ENCODE measurements at regions not wholly inside any gene's neighbourhood (a gene's known extent, or its start where the extent isn't known, plus 50 kb on each side); places are given as distances from the start of the nearest gene placed in this dataset.
"Not testable (repeated sequence)": the region's sequence is repeated elsewhere in the genome, so short reads cannot be mapped to it uniquely, and the experiment has no call there.

DNA sequence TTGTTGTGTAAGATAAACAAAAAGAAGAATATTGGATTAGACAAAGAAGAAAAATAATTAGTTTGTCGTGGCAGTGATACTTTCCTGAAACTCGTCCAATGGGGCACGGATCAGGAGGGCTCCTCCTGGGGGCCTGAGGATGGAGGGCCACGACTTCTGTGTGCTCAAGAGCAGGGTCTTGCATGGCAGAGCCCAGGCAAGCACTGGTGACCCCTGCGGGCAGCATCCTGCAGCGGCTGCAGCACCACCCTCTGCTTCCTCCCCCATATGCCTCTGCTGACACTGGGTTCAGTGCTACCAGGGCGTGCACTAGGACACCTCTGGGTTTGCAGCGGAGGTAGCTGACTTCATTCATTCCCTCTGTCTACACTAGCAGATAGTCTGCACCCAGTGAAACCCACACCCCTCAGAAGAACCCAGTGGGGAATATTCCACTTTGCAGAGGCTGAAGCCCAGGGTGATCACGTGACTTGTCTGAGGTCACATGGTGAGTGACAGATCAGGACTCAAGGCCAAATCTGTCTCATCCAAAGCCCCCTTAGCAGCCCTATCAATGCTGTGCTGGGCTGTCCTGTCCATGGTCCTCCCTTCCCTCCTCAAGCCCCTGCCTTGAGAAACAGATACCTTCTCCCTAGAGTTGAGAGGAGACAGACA is 375.5 kb downstream of the TCERG1L start:
- DNase-seq (ENCODE audit: low read depth), result no peak

GRCh38 chr10:130936851-130937250 is 374.7 kb downstream of the TCERG1L start:
- DNase-seq (ENCODE audit: low read depth), result no peak

DNA sequence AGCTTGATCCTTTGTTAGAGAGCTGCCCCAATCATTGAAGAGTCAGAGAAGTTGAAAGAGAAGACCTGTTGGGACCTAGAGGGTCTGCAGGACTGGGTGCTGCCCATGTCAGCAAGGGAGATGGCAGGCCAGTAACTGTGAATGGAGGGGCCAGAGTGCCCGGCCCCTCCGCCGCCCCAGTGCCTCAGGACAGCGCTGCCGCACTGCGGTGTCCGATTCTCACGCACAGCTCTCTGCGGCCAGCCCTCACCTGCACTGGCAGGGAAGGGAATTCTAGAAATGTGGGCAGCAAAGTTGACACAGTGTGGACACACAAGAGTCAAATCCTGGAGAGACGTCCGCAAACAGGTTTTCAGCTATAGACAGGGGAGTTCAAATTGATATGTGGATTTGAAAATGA is 373.5 kb downstream of the TCERG1L start:
- no peak for DNase-seq (ENCODE audit: low read depth)

- not testable (repeated sequence) for DNase-seq (ENCODE audit: low read depth)
These were observed 372.6 kb downstream of the TCERG1L start for GRCh38 chr10:130938891-130939290.

DNA sequence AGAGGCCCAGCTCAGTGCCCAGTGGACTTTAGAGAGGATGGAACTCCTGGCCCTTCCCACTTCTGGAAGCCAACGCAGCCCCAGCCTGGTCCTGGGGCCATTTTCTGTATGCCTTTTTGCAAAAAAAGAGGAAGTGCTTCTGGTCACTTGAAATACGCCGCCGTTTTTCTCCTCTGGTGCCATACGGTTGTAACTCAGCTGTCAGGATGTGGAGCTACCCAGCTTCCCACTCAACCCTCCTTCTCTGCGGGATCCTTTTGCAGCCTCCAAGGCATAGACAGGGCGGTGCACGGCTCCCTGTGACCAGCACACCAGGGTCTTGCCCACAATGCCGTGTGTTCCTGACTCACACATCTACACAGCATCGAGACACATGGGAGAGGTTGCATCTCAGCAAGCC is 369.6 kb downstream of the TCERG1L start:
- DNase-seq (ENCODE audit: low read depth), result no peak

GRCh38 chr10:130952086-130952485 is 359.4 kb downstream of the TCERG1L start:
- no peak for DNase-seq (ENCODE audit: low read depth)

- no peak for DNase-seq (ENCODE audit: low read depth)
These were observed 357.1 kb downstream of the TCERG1L start for GRCh38 chr10:130954326-130954905.

DNA sequence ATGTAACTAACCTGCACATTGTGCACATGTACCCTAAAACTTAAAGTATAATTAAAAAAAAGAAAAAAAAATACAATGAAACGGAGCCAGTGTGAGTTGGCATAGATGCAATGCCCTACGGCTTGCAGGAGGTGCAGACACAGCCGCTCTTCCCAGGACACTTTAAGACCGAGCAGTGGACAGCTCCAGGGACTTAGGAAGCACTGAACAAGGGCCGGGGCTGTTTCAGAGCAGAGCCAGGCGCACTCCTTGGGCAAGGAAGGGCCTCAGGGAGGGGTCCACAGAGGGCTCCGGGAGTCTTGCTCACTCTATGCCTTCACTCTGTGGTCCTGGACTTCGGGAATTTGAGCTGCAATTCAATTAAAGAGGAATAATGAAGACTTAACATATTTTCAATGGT is 355.3 kb downstream of the TCERG1L start:
- no peak for DNase-seq (ENCODE audit: low read depth)

GRCh38 chr10:130957423-130957822 is 354.1 kb downstream of the TCERG1L start:
- no peak for DNase-seq (ENCODE audit: low read depth)

DNA sequence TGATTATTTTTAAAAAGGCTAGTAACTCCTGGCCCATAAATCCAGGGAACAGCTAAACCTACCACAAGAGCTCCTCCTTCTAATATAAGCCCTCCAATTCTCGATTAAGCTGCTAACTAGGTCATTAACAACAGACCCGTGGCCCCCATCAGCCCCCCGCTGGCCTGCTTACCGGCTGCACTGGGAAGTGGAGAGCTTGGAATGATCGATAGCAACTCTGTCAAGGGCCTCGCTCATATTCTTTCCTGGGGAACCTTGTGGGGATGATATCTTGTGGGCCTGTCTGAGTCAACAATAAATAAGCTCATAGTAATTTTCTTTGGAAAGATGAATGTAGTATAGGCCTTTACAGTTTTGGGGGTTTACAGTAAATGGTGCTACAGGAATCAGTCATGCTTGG is 353.5 kb downstream of the TCERG1L start:
- DNase-seq (ENCODE audit: low read depth), result no peak

GRCh38 chr10:130958981-130959751 is 352.4 kb downstream of the TCERG1L start:
- no peak for DNase-seq (ENCODE audit: low read depth)

GRCh38 chr10:130959752-130960195 is 351.7 kb downstream of the TCERG1L start:
- no peak for DNase-seq (ENCODE audit: low read depth)

DNA sequence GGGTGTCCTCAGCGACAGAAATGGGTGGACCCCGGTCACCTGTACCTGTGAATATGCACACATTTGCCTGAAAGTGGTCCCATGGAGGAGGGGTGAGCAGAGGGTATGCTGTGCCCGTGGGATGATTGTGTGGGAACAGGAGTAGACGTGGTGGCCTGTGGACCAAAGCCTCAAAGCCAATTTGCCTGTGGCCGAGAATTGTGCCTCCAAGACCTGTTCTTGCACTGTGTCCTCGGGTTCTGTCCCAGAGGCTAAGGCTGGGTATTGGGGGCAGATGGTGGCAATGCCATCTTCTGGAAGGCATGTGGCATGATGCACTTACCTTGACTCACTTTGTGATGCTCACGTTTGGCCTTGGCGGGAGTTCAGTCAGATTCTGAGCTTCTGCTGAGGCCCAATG is 351.0 kb downstream of the TCERG1L start:
- no peak for DNase-seq (ENCODE audit: low read depth)

GRCh38 chr10:130961506-130962239 is 349.8 kb downstream of the TCERG1L start:
- DNase-seq (ENCODE audit: low read depth), result no peak

DNA sequence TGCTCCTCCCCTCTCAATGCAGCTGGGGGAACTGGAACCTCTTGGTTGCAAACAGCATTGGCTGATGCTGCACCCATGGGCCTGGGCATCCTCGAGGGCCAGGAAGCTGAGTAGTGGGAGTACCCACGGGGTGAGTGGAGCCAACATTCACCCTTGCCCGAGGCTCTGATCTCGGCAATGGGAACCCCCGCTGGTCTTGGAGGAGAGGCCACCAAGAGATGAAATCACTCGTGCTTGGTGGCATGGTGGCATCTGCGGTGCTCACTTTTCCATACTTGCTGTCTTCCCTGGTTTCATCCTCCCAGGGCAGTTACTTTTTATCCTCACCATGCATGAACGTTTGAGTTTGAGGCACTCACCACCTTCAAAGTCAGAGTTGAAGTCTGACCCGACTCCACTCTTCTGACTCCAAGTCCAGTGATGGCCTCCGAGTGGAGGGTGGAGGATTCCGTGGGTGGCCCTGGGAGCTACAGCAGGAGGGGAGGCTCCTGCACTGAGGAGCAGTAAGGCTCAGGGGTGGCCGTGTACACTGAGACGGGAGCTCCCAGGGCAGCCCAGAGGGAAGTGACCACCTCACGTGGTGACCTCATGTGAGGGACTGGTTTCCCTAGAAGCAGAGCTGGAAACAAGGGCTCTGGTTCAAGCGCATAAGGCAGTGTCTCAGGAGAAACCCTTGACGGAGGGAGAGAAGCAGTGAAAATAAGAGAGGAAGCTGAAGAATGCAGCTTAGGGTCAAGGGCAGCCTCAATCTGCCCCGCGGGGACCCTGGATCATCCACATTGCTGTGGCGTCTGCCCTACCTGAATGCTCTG is 349.1 kb downstream of the TCERG1L start:
- DNase-seq (ENCODE audit: low read depth), result no peak

- no peak for DNase-seq (ENCODE audit: low read depth)
These were observed 348.5 kb downstream of the TCERG1L start for GRCh38 chr10:130963052-130963393.

DNA sequence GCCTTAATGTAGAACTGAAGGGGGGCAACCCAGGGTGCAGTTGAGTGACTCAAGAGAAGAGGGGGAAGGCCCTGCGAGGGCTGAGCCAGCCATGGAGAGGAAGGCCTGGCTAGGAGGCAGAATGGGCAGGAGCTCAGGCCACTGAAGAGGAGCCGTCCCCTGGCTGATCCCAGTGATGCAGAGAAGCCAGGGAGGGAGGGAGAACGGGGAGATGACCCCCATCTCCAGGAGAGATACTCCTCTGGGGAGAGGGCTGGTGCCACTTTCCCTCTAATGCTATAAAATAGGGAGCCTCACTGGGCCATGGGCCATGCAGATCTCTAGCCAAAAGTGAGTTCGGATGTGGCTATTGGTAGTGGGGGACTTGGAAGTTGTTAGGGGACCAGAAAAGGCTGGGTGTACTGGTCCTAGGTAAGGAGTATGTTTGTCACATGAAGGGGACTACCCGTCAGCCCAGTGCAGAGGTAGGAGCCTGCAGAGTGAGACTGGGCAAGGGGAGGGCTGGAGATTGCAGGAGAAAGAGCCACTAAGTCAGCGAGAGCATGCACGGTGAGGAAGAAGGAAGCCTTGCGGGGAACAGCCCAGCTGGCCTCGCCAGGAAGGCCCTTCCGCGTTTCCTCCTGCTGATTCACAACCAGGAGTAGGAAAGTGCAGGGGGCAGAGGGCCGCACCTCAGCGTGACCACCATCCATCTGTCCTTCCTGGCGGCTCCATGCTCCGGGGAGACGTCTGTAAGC is 347.6 kb downstream of the TCERG1L start:
- no peak for DNase-seq (ENCODE audit: low read depth)

GRCh38 chr10:130964771-130965170 is 346.8 kb downstream of the TCERG1L start:
- DNase-seq (ENCODE audit: low read depth), result no peak

DNA sequence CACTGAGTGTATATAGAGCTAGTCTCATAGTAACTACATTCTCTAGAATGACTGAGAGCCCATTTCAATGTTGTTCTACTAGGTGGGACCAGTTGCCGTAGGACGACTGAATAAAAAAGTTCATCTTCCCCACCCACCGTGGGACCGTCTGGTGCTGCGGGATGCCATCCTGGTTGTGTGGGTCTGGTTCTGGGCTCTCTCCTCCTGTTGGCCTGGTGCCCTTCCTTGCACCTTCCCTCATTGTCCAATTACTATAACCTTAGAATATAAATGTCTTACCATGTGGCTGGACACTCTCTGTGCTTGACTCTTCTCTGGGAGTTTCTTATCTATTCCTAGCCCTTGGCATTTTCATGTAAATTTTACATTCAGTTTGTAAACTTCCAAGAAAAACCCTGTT is 344.4 kb downstream of the TCERG1L start:
- no peak for DNase-seq (ENCODE audit: low read depth)

- DNase-seq (ENCODE audit: low read depth), result no peak
These were observed 343.7 kb downstream of the TCERG1L start for GRCh38 chr10:130967784-130968183.

GRCh38 chr10:130968511-130968910 is 343.0 kb downstream of the TCERG1L start:
- DNase-seq (ENCODE audit: low read depth), result no peak

Data from stromal cell of bone marrow (primary cell).